CD14-positive monocyte (primary cell): ENCODE measurements at regions not wholly inside any gene's neighbourhood (a gene's known extent, or its start where the extent isn't known, plus 50 kb on each side); places are given as distances from the start of the nearest gene placed in this dataset.

Experiments
- DNase-seq, 3 donors: peaks; one replicate each; pipeline ENCODE4 v3.0.0-alpha.2; 2011 to 2022
- H2AFZ ChIP-seq: 2 replicates; pipeline ENCODE4 v1.6.0; 2012; ENCODE audit warnings: mild to moderate bottlenecking, low read depth, low read length, inconsistent platforms; ENCODE audit not compliant: insufficient read depth, poor library complexity, severe bottlenecking
- H3K27ac ChIP-seq, 2 donors: 1 replicate in 1 of 2; 2 replicates in 1 of 2; pipeline ENCODE4 v1.5.1; 2012 to 2013; ENCODE audit warnings: low read length in 2 of 2, control low read depth in 1 of 2, inconsistent platforms in 1 of 2, low read depth in 1 of 2, mild to moderate bottlenecking in 1 of 2
- H3K27me3 ChIP-seq, 2 donors: one replicate each; pipeline versions ENCODE4 v1.6.0 to v1.6.1; 2011 to 2013; ENCODE audit warnings: low read length in 2 of 2; ENCODE audit not compliant: control insufficient read depth in 2 of 2, insufficient read depth in 2 of 2
- H3K36me3 ChIP-seq, 2 donors: replicated peaks in 1 of 2; 1 replicate in 1 of 2; 2 replicates in 1 of 2; pipeline versions ENCODE4 v1.5.1 to v1.6.1; 2012 to 2013; ENCODE audit warnings: low read length in 2 of 2, control low read depth in 1 of 2, inconsistent platforms in 1 of 2, mild to moderate bottlenecking in 1 of 2; ENCODE audit not compliant: insufficient read depth in 2 of 2, control insufficient read depth in 1 of 2
- H3K4me1 ChIP-seq, 2 donors: 1 replicate in 1 of 2; 2 replicates in 1 of 2; pipeline versions ENCODE4 v1.5.1 to v1.6.1; 2012 to 2013; ENCODE audit warnings: low read length in 2 of 2, control low read depth in 1 of 2, inconsistent platforms in 1 of 2, mild to moderate bottlenecking in 1 of 2, moderate library complexity in 1 of 2; ENCODE audit not compliant: insufficient read depth in 2 of 2, control insufficient read depth in 1 of 2
- H3K4me2 ChIP-seq: replicated peaks from 2 replicates; pipeline ENCODE3; 2012; ENCODE audit warnings: low read length, moderate library complexity, mild to moderate bottlenecking; ENCODE audit not compliant: poor library complexity, severe bottlenecking; ENCODE audit errors: extremely low read depth
- H3K4me3 ChIP-seq, 3 experiments: fragments of 200-600 bp in 1 of 3; sonication (generic) in 1 of 3; replicated peaks in 1 of 3; 1 replicate in 2 of 3; 2 replicates in 1 of 3; pipeline ENCODE4 v1.5.1; 2011 to 2013; ENCODE audit warnings: low read length in 3 of 3, mild to moderate bottlenecking in 3 of 3, control low read depth in 2 of 3, low read depth in 2 of 3, inconsistent platforms in 1 of 3, moderate library complexity in 1 of 3
- H3K79me2 ChIP-seq: 2 replicates; pipeline ENCODE4 v1.6.0; 2012; ENCODE audit warnings: mild to moderate bottlenecking, control low read depth, inconsistent platforms, low read length, moderate library complexity; ENCODE audit not compliant: insufficient read depth
- H3K9ac ChIP-seq: 2 replicates; pipeline ENCODE4 v1.6.0; 2017; ENCODE audit warnings: low read length, mild to moderate bottlenecking; ENCODE audit not compliant: insufficient read depth, poor library complexity, severe bottlenecking
- H3K9me3 ChIP-seq, 2 donors: replicated peaks in 1 of 2; 1 replicate in 1 of 2; 2 replicates in 1 of 2; pipeline versions ENCODE4 v1.5.1 to v1.6.1; 2012 to 2013; ENCODE audit warnings: low read length in 2 of 2, control low read depth in 1 of 2; ENCODE audit not compliant: control insufficient read depth in 1 of 2, insufficient read depth in 1 of 2
- H4K20me1 ChIP-seq: 2 replicates; pipeline ENCODE4 v1.6.0; 2012; ENCODE audit warnings: mild to moderate bottlenecking, low read length, control low read depth, moderate library complexity; ENCODE audit not compliant: insufficient read depth
- H3K27ac Mint-ChIP-seq, 7 donors: one replicate each; pipeline ENCODE4 v1.8.0; 2020; ENCODE audit warnings: mild to moderate bottlenecking in 7 of 7, mixed read lengths in 7 of 7, moderate library complexity in 6 of 7, inconsistent platforms in 2 of 7
- H3K27me3 Mint-ChIP-seq, 3 donors: one replicate each; pipeline ENCODE4 v1.8.0; 2021 to 2022; ENCODE audit warnings: low read depth in 3 of 3, mild to moderate bottlenecking in 3 of 3, mixed read lengths in 3 of 3, moderate library complexity in 3 of 3, inconsistent platforms in 1 of 3
- H3K36me3 Mint-ChIP-seq, 2 donors: one replicate each; pipeline ENCODE4 v1.8.0; 2020; ENCODE audit warnings: mixed read lengths in 2 of 2, inconsistent platforms in 1 of 2, mild to moderate bottlenecking in 1 of 2
- H3K4me1 Mint-ChIP-seq: one replicate; pipeline ENCODE4 v1.8.0; 2020; ENCODE audit warnings: mild to moderate bottlenecking, mixed read lengths
- H3K4me3 Mint-ChIP-seq, 2 donors: one replicate each; pipeline ENCODE4 v1.8.0; 2020; ENCODE audit warnings: mild to moderate bottlenecking in 2 of 2, mixed read lengths in 2 of 2, moderate library complexity in 1 of 2
- H3K9me3 Mint-ChIP-seq, 7 donors: one replicate each; pipeline ENCODE4 v1.8.0; 2020 to 2022; ENCODE audit warnings: mixed read lengths in 7 of 7, mild to moderate bottlenecking in 6 of 7, moderate library complexity in 6 of 7, inconsistent platforms in 2 of 7
- CTCF ChIP-seq: fragments of 200-600 bp; IDR thresholded peaks from one replicate; pipeline ENCODE4 v1.8.0; 2022; ENCODE audit warnings: antibody characterized with exemption, mild to moderate bottlenecking
- WGBS: methylation state at CpG from one replicate; pipeline ENCODE4 v1.1.5; 2013; ENCODE audit warnings: missing lambda C conversion rate; ENCODE audit not compliant: insufficient coverage; 5-methylcytosine and 5-hydroxymethylcytosine counted together
- intact Hi-C, 2 donors: fragments of 100-400 bp; cut with micrococcal nuclease; formaldehyde crosslinking; loops; one replicate each; pipeline versions ENCODE4 v1.15.0 to v1.15.1; 2023

DNA sequence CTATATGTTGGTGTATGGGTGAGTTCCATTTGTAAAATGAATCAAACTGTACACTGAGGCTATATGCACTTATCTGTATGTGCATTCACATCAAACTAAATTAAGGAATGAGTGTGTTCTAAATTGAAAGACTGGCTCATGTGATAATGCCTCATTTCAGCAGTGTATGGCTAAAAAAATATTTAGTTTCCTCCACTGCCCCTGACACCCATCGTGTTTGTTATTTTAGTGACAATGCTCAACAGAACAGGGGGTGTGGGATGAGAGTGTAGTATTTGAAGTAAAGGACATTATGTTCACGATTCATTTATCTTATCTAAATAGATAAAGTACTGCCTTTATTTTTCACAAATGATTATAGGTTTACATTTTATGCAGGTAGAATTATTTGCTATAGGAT lies 301.1 kb upstream of the ARPP21 start:
- Mint-ChIP-seq H3K27ac (no peak overlapping the region), H3K4me1 (no peaks in the 10 kb centered on the region), H3K9me3 (peaks cover 0 to 3% (median 0%) of the 10 kb centered on the region in 7 donors), H3K4me3 (no peak overlapping the region), H3K36me3 (no peaks in the 10 kb centered on the region), H3K27me3 (no peaks in the 10 kb centered on the region)
- DNase-seq: no peak
- WGBS: no CpG with 5 or more reads among the region's 2 CpGs
- Histone ChIP-seq H3K79me2 (no peaks in the 10 kb centered on the region), H3K27ac (no peak overlapping the region), H4K20me1 (no peaks in the 10 kb centered on the region), H3K36me3 (no peaks in the 10 kb centered on the region), H3K27me3 (no peaks in the 10 kb centered on the region), H2AFZ (no peak overlapping the region), H3K4me1 (no peaks in the 10 kb centered on the region), H3K9ac (no peak overlapping the region), H3K4me3 (no peak overlapping the region), H3K4me2 (no peak overlapping the region), H3K9me3 (no peaks in the 10 kb centered on the region)
- no peak for TF ChIP-seq CTCF
- intact Hi-C loops: no loop called here

DNA sequence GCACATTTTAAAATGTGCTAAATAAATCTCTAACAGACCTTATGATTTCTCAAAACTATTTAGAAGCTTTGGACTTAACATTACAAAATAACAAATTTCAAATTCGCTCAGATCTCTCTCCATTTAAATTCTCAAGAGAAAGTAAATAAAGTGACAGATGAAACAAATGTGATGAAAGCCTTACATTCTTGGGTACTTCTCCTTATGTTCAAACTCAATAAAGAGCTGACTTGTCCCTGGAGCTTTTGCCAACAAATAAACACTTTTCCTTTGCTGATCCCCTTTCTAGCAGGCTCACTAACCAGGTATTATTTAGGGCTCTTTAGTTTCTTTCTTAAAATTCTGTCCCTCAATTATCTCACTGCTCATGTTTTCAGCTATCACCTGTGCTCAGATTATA lies 259.1 kb upstream of the ARPP21 start:
- no peak for DNase-seq
- H3K4me3 Mint-ChIP-seq: no peak overlapping the region
- no peaks in the 10 kb centered on the region for H3K36me3 Mint-ChIP-seq
- no peaks in the 10 kb centered on the region for H3K27me3 Mint-ChIP-seq
- Histone ChIP-seq H3K4me3 (no peak overlapping the region), H3K27ac (no peak overlapping the region), H3K4me2 (no peak overlapping the region), H3K9ac (no peak overlapping the region), H3K9me3 (peaks cover 0 to 3% of the 10 kb centered on the region in 2 donors), H2AFZ (no peak overlapping the region), H3K36me3 (no peaks in the 10 kb centered on the region), H4K20me1 (no peaks in the 10 kb centered on the region), H3K27me3 (no peaks in the 10 kb centered on the region), H3K4me1 (no peaks in the 10 kb centered on the region), H3K79me2 (no peaks in the 10 kb centered on the region)
- intact Hi-C loops: no loop called here
- peaks cover 0 to 4% (median 2%) of the 10 kb centered on the region in 7 donors for H3K9me3 Mint-ChIP-seq
- no peaks in the 10 kb centered on the region for H3K4me1 Mint-ChIP-seq
- TF ChIP-seq CTCF: no peak
- WGBS: no CpG with 5 or more reads among the region's 1 CpG
- no peak overlapping the region for H3K27ac Mint-ChIP-seq
